Activated T-cell treated with anti-CD3 and anti-CD28 coated beads, Interleukin-2, amount 50 U/mL, for 4 hours (primary cell): ENCODE measurements at regions not wholly inside any gene's neighbourhood (a gene's known extent, or its start where the extent isn't known, plus 50 kb on each side); places are given as distances from the start of the nearest gene placed in this dataset.

Source experiments
- ATAC-seq, 2 donors: fragments of 200-7000 bp; cut with Tn5 transposase; one replicate each; pipeline ENCODE4 v1.10.0; 2021
- DNase-seq: peaks from one replicate; pipeline ENCODE4 v3.0.0-alpha.2; 2020
- H3K27me3 Mint-ChIP-seq: one replicate; pipeline ENCODE4 v1.8.0; 2021; ENCODE audit warnings: low read depth, mixed read lengths
- H3K36me3 Mint-ChIP-seq: one replicate; pipeline ENCODE4 v1.8.0; 2022; ENCODE audit warnings: mixed read lengths; ENCODE audit not compliant: insufficient read depth
- H3K4me1 Mint-ChIP-seq: one replicate; pipeline ENCODE4 v1.8.0; 2021; ENCODE audit warnings: low read depth, mixed read lengths
- H3K4me3 Mint-ChIP-seq: one replicate; pipeline ENCODE4 v1.8.0; 2021; ENCODE audit warnings: mild to moderate bottlenecking, moderate library complexity, mixed read lengths
- H3K9me3 Mint-ChIP-seq: one replicate; pipeline ENCODE4 v1.8.0; 2021; ENCODE audit warnings: mixed read lengths

DNA sequence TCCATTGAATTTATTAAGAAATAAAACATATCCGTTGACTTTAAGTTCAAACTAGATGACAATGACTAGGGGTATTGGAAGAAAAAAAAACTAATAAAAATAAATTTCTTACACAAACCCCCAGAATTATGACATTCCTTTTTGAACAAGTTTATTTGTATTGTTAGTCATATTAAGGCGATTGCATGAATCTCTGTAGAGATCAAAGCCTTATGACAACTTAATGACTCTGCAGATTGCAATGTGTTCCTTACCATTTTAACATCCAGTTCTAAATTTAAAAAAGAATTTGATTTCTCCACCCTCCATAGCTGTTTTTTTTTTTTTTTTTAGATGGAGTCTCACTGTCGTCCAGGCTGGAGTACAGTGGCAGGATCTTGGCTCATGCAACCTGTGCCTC lies 189.8 kb upstream of the CEP162 start:
- Mint-ChIP-seq H3K27me3 (peaks cover 3% of the 10 kb centered on the region), H3K4me1 (no peaks in the 10 kb centered on the region), H3K9me3 (no peaks in the 10 kb centered on the region), H3K4me3 (no peak overlapping the region), H3K36me3 (no peaks in the 10 kb centered on the region)
- no peak for DNase-seq
- ATAC-seq = no peak

DNA sequence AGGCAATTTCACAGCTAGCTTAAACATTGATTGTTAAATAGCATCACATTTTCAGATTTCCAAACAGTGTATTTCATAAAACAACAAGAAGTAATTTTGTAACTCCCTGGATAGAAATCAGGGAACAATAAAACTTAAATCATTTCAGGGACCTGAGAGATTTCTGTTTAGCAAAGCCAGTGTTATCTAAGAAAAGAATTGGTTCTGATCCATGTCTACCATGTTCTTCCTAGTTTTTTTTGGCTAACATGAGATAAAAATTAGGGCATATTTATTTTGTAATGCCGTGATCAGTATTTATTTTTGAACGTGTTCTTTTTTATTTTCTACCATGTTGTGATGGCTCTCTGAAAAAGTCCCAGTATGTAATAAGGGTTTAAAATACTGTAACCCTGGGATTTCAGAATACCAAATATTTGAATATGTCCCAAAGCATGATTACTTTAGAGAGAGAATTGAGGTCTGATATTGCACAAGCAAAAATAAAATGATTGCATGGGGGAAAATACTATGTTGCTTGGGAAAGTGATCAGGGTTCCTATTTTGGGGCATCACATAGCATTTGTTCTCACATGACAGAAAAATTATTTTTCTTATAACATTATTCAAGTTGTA lies 188.7 kb upstream of the CEP162 start:
- Mint-ChIP-seq H3K27me3 (no peaks in the 10 kb centered on the region), H3K36me3 (no peaks in the 10 kb centered on the region), H3K4me1 (no peaks in the 10 kb centered on the region), H3K9me3 (no peaks in the 10 kb centered on the region), H3K4me3 (no peak overlapping the region)
- DNase-seq (no peak), ATAC-seq (no peak)

DNA sequence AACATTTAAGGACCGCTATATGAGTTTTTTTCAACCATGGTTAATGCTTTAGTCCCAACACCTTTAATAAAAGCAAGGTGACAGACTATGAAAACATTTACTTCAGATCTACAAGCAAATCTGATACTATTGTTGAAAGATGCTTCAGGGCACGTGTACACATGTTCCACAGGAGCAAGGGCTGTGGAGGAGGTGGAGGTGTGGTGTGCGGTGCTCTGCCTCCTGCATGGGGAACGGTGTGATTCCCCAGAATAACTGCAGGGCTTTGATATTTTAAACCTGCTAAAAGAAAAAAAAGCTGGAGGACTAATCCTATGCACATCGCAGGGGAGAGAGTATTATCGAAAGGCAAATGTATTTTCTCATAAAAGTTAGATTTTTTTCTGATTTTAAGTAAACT lies 188.1 kb upstream of the CEP162 start:
- no peak for ATAC-seq
- Mint-ChIP-seq H3K4me3 (no peak overlapping the region), H3K36me3 (no peaks in the 10 kb centered on the region), H3K9me3 (no peaks in the 10 kb centered on the region), H3K27me3 (no peaks in the 10 kb centered on the region), H3K4me1 (no peaks in the 10 kb centered on the region)
- DNase-seq = no peak

DNA sequence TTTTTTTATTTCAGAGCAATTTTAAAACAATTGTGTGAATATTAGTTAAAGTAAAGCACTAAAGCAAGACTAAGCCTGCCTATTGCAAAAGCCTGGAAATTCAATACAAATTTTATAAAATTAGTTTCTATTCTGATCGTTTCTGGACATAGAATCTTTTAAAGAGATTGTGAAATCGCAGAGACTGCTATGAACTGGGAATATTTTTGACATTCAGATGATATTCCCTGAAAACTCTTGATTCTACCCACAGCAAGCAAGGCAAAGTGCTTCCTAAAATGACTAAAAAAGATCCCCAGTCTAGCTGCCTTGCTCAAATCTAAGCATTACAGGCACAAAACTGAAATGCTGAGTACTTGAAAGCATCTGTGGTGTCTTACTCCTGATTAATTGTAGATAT lies 187.6 kb upstream of the CEP162 start:
- no peak overlapping the region for H3K4me3 Mint-ChIP-seq
- no peaks in the 10 kb centered on the region for H3K36me3 Mint-ChIP-seq
- H3K9me3 Mint-ChIP-seq = no peaks in the 10 kb centered on the region
- no peaks in the 10 kb centered on the region for H3K27me3 Mint-ChIP-seq
- H3K4me1 Mint-ChIP-seq = no peaks in the 10 kb centered on the region
- DNase-seq (no peak), ATAC-seq (no peak)

DNA sequence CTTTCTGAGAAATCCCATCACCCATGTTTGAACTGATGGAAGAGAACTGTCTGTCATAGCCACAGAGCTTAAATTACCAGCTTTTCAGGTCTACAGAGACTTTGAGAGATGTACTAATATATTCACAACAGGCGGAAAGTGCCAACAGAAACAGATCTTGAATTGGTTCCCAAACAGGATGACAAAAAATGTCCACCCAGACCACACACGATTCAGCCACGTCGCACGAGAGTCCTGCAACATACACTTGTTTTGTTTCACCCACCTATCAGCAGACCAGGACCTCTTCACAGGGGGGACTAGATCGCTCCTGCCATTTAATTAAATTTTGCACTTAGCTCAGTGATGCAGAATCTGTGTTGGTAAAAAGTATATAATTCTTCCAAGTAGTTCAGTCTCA lies 187.1 kb upstream of the CEP162 start:
- no peaks in the 10 kb centered on the region for H3K4me1 Mint-ChIP-seq
- no peak for DNase-seq
- no peaks in the 10 kb centered on the region for H3K27me3 Mint-ChIP-seq
- H3K4me3 Mint-ChIP-seq = no peak overlapping the region
- no peaks in the 10 kb centered on the region for H3K36me3 Mint-ChIP-seq
- no peaks in the 10 kb centered on the region for H3K9me3 Mint-ChIP-seq
- no peak for ATAC-seq

DNA sequence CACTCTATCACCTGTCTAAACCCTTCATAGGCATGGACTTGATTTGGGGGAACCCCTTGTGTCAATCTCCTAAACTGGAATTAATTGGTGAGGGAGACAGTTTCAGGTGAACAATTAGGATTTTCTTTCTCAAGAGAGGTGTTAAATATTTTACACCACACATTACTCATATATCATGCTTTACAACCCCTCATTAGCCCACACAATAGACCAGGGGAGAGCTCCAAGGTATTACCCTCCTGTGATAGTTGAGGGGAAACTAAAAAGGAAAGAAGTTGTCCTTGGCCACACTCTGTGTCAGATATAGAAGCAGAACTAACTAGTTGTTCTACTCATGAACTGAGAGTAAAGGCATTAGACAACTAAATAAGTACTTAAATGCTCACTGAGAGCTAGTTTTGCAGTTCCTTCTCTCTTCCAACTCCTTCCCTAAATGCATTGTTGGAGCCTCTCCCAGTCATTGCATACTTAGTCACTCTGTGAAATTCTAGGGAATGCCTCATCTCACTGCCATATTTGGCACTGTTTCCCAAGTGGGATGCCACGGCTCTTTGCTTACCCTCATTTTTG lies 183.7 kb upstream of the CEP162 start:
- no peaks in the 10 kb centered on the region for H3K4me1 Mint-ChIP-seq
- no peaks in the 10 kb centered on the region for H3K27me3 Mint-ChIP-seq
- H3K9me3 Mint-ChIP-seq = peaks cover 4% of the 10 kb centered on the region
- DNase-seq (no peak), ATAC-seq (no peak)
- no peak overlapping the region for H3K4me3 Mint-ChIP-seq
- H3K36me3 Mint-ChIP-seq = no peaks in the 10 kb centered on the region

DNA sequence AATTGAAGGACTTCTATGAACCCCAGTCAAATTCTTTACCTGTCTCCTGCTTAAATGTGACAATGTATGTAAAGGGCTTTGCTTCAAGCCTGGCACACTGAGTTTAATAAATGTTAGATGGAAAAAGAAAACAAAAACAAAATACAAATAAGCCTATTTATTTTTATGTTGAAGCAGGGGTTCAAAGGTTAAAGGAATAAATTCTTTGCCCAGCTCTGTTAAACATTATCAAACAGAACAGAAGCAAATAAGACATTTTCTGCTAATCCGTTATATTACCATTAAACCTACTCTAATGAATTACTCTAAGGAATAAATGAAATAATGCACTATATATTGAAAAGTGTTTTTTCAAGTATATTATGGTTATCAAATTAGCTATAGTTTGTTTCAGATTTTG lies 182.5 kb upstream of the CEP162 start:
- DNase-seq = no peak
- ATAC-seq = no peak
- Mint-ChIP-seq H3K4me3 (no peak overlapping the region), H3K4me1 (no peaks in the 10 kb centered on the region), H3K36me3 (no peaks in the 10 kb centered on the region), H3K9me3 (peaks cover 4% of the 10 kb centered on the region), H3K27me3 (no peaks in the 10 kb centered on the region)

DNA sequence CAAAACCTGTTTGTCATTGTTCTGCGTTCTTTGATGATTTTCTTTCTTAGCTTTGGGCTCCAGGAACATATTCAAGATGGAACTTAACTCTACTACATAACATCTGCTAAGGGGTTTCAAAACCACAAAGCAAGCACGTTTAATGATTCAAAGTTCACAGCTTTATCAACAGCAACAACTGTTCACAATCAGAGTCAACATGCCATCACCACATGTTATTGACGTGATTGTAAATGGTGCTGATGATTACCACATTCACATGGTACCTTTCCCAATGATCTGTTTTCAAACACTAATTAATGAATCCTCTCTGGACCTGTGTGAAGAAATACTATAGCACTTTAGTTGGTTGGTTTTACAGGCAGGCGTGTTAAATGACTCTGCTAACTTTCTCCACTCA lies 180.6 kb upstream of the CEP162 start:
- Mint-ChIP-seq H3K4me3 (no peak overlapping the region), H3K4me1 (no peaks in the 10 kb centered on the region), H3K27me3 (no peaks in the 10 kb centered on the region), H3K36me3 (no peaks in the 10 kb centered on the region), H3K9me3 (peaks cover 4% of the 10 kb centered on the region)
- ATAC-seq (no peak), DNase-seq (no peak)

DNA sequence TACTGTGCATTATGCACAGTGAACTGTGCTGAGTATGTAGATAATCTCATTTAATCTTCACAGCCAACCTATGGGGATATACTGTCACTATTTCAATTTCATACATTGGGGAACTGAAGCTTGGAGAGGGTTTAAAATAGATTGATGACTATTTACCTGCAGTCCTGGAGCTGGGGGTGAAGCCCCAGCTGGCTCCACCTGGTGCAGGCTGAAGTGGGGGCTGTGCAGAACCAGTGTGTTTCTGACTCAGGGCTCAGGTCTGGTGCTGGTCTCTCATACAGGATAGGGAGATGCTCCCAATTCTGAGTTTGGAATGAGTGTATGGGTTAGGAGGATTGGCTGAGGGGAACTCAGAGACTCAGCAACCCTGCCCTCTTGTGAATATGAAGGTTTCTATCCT lies 176.1 kb upstream of the CEP162 start:
- H3K27me3 Mint-ChIP-seq = no peaks in the 10 kb centered on the region
- H3K4me1 Mint-ChIP-seq = no peaks in the 10 kb centered on the region
- peaks cover 3% of the 10 kb centered on the region for H3K9me3 Mint-ChIP-seq
- DNase-seq (no peak), ATAC-seq (no peak)
- H3K4me3 Mint-ChIP-seq = no peak overlapping the region
- no peaks in the 10 kb centered on the region for H3K36me3 Mint-ChIP-seq

DNA sequence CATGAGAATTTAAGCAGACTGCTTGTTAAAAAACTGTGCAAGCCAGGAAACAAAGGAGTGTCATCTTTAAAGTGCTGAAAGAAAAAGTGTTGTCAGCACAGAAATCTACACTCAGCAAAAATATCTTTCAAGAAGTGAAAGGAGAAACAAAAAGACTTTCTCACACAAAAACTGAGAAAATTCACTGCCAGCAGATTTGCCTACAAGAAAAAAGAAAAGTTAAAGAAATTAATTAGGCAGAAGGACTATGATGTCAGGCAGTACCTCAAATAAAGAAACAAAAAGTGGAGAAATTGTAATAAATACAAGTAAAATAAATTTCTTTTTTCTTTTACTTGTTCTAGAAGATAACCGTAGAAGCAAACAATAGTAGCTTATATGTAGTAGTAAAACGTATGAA lies 171.6 kb upstream of the CEP162 start:
- no peaks in the 10 kb centered on the region for H3K4me1 Mint-ChIP-seq
- H3K27me3 Mint-ChIP-seq = no peaks in the 10 kb centered on the region
- H3K9me3 Mint-ChIP-seq = peaks cover 8% of the 10 kb centered on the region
- H3K4me3 Mint-ChIP-seq = no peak overlapping the region
- H3K36me3 Mint-ChIP-seq = no peaks in the 10 kb centered on the region
- DNase-seq (no peak), ATAC-seq (no peak)

DNA sequence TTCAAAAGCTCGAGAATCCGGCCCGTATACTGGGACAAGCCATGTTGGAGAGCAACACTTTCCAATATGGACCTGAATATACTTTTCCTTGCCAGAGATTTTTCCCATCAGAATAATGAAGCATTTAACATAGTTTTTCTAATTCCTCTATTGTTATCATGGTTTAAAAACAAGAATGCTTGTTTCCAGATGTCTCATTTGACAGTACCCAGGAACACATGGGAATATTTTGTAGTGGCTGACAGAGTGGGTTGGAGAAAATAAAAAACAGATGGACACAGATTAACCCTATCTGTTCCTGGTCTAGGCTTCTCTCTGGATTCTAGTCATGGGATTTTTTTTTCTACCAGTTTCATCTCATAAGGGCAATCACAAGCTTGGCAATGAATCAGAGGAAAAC lies 164.8 kb upstream of the CEP162 start:
- Mint-ChIP-seq H3K4me1 (no peaks in the 10 kb centered on the region), H3K9me3 (peaks cover 11% of the 10 kb centered on the region), H3K4me3 (no peak overlapping the region), H3K36me3 (no peaks in the 10 kb centered on the region), H3K27me3 (no peaks in the 10 kb centered on the region)
- DNase-seq (no peak), ATAC-seq (no peak)

DNA sequence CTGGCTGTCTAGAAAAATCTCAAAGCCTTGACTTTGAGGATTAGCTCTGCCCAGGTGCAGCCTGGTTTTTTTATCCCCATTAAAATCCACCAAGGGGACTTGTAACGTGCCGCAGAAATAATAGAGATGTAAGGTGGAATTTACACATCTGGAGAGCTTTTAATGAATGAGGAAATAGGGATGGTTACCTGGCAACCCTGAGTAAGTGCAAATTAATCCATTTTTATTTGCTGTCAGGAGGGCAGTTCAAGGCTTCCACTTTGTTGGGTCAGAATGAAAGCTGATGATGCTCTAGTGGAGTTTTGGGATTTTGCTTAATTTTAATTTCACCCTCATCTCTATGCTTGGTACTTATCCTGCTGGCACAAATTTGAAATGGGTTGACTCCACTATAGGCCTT lies 163.4 kb upstream of the CEP162 start:
- Mint-ChIP-seq H3K36me3 (no peaks in the 10 kb centered on the region), H3K4me1 (no peaks in the 10 kb centered on the region), H3K9me3 (peaks cover 7% of the 10 kb centered on the region), H3K27me3 (no peaks in the 10 kb centered on the region), H3K4me3 (no peak overlapping the region)
- DNase-seq (no peak), ATAC-seq (no peak)

DNA sequence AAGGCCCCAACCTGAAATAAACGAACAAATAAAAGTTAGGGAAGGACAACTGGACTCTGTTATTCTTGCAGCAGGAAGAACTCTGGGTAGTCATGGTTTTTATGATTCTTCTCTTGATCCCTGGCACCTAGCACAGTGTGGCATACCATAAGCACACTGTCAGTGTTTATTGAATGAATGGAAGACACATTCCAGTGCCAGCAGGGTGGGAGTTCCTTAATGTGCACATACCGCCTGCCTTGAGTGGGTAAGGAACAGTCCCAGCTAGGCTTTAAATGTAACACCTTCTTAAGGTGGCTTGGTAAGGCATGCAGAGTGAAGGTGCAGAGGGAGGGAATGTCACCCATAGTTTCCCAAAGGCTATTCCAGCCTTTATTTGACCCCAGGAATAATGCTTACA lies 162.9 kb upstream of the CEP162 start:
- DNase-seq = no peak
- Mint-ChIP-seq H3K4me1 (no peaks in the 10 kb centered on the region), H3K36me3 (no peaks in the 10 kb centered on the region), H3K9me3 (peaks cover 7% of the 10 kb centered on the region), H3K4me3 (no peak overlapping the region), H3K27me3 (no peaks in the 10 kb centered on the region)
- ATAC-seq = no peak

DNA sequence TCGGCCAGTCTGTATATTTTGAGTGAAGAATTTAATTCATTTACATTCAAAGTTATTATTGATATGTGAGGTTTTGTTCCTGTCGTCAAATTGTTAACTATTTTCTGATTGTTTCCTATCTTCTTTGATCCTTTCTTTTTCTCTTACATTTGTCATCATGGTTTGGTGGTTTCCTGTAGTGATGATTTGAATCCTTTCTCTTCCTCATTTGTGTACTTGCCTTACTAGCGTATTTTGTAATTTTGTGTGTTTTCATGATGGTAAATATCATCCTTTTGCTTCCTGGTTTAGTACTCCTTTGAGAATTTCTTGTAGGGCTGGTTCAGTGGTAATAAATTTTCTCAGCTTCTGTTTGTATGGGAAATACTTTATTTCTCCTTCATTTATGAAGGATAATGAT lies 151.7 kb upstream of the CEP162 start:
- no peak for ATAC-seq
- H3K27me3 Mint-ChIP-seq = no peaks in the 10 kb centered on the region
- H3K4me3 Mint-ChIP-seq = no peak overlapping the region
- no peaks in the 10 kb centered on the region for H3K9me3 Mint-ChIP-seq
- no peaks in the 10 kb centered on the region for H3K4me1 Mint-ChIP-seq
- no peaks in the 10 kb centered on the region for H3K36me3 Mint-ChIP-seq
- DNase-seq = no peak

DNA sequence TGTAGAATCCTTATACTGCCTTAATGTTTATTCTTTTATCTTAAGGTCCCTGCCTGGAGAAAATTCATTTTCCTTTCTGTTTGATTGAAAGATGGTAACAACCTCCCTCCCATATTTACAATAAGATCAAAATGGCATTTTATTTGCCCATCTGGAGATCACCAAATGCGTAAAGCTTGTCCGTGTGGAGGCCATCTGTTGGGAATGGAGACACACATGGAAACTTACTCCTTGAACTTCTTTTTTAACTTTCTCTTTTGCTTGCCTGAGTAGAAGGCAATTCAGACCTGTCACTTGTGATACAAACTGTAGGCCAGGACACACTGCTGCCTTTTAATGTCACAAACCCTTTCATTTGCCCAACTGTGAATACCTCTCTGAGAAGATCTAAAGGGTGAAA lies 144.8 kb upstream of the CEP162 start:
- Mint-ChIP-seq H3K9me3 (no peaks in the 10 kb centered on the region), H3K36me3 (no peaks in the 10 kb centered on the region), H3K4me3 (no peak overlapping the region), H3K27me3 (no peaks in the 10 kb centered on the region), H3K4me1 (no peaks in the 10 kb centered on the region)
- no peak for ATAC-seq
- DNase-seq = no peak

DNA sequence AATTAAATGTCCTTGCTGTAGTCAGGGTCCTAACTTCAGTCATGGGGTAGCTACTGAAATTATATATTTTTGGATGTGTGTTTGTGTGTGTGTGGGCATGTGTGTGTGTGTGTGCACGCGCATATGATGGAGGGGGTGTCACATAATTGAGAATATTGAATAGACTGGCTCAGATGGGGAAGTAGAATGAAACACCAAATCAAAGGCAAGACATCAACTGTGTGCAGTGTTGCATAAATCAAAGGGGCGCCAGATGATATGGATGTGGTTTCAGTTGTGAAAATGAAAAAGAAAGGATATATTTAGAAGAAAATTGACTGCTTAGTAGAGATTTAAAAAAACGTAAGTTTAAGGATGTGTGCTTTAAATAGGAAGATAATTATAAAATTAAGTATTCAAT lies 144.2 kb upstream of the CEP162 start:
- no peaks in the 10 kb centered on the region for H3K36me3 Mint-ChIP-seq
- H3K9me3 Mint-ChIP-seq = no peaks in the 10 kb centered on the region
- DNase-seq (no peak), ATAC-seq (no peak)
- H3K27me3 Mint-ChIP-seq = no peaks in the 10 kb centered on the region
- no peaks in the 10 kb centered on the region for H3K4me1 Mint-ChIP-seq
- H3K4me3 Mint-ChIP-seq = no peak overlapping the region
